Lower leg skin (tissue), 4 donors: ENCODE measurements at regions not wholly inside any gene's neighbourhood (a gene's known extent, or its start where the extent isn't known, plus 50 kb on each side); places are given as distances from the start of the nearest gene placed in this dataset.

Source experiments
- DNase-seq, 2 donors: peaks; one replicate each; pipeline ENCODE4 v3.0.0-alpha.2; 2019; ENCODE audit warnings: low spot score in 2 of 2
- H3K4me3 ChIP-seq: fragments of 200-600 bp; sonication (generic); 2 replicates; pipeline ENCODE4 v1.5.1; 2017; ENCODE audit warnings: mild to moderate bottlenecking, low read depth; ENCODE audit not compliant: poor library complexity, severe bottlenecking
- CTCF ChIP-seq, 3 donors: fragments of 450-650 bp; IDR thresholded peaks; one replicate each; pipeline ENCODE4 v1.5.1; 2016; ENCODE audit warnings: antibody characterized with exemption in 3 of 3, mild to moderate bottlenecking in 3 of 3, moderate library complexity in 2 of 3
- POLR2A ChIP-seq, 2 donors: fragments of 450-650 bp; IDR thresholded peaks; one replicate each; pipeline ENCODE4 v1.6.1; 2016 to 2017; ENCODE audit warnings: antibody characterized with exemption in 2 of 2, mild to moderate bottlenecking in 1 of 2, moderate library complexity in 1 of 2
- WGBS, 2 donors: methylation state at CpG; one replicate each; pipeline ENCODE4 v1.1.5; 2018; 5-methylcytosine and 5-hydroxymethylcytosine counted together
- intact Hi-C: fragments of 100-400 bp; cut with DNase I; formaldehyde crosslinking; loops from one replicate; pipeline ENCODE4 v1.15.0; 2023; ENCODE audit warnings: low total_unique reads

GRCh38 chr13:65917731-65918130 lies 1312.4 kb downstream of the PCDH9 start:
- intact Hi-C loops, result no loop called here
- 34% methylated on average over 3 of the region's 3 CpGs for WGBS, 2 donors
- TF ChIP-seq CTCF (IDR thresholded peaks at IDR 0.05), result no peak
- TF ChIP-seq POLR2A (IDR thresholded peaks at IDR 0.05), result no peak
- H3K4me3 ChIP-seq, result no peak overlapping the region
- no peak for DNase-seq

GRCh38 chr13:65915195-65915594 lies 1314.9 kb downstream of the PCDH9 start:
- H3K4me3 ChIP-seq, result no peak overlapping the region
- TF ChIP-seq POLR2A (IDR thresholded peaks at IDR 0.05) (no peak), CTCF (IDR thresholded peaks at IDR 0.05) (no peak)
- 84 to 89% methylated on average over 1 of the region's 1 CpG for WGBS, 2 donors
- DNase-seq, result no peak
- intact Hi-C loops, result no loop called here

GRCh38 chr13:65914716-65915115 lies 1315.4 kb downstream of the PCDH9 start:
- DNase-seq, result no peak
- H3K4me3 ChIP-seq, result no peak overlapping the region
- TF ChIP-seq CTCF (IDR thresholded peaks at IDR 0.05), result no peak
- TF ChIP-seq POLR2A (IDR thresholded peaks at IDR 0.05), result no peak
- WGBS, 2 donors, result 76% methylated on average over 1 of the region's 1 CpG
- intact Hi-C loops, result no loop called here

- intact Hi-C loops, result no loop called here
- DNase-seq, result no peak
- no peak for TF ChIP-seq POLR2A (IDR thresholded peaks at IDR 0.05)
- no peak for TF ChIP-seq CTCF (IDR thresholded peaks at IDR 0.05)
- H3K4me3 ChIP-seq, result no peak overlapping the region
- WGBS, 2 donors, result 25 to 30% methylated on average over 2 of the region's 2 CpGs
Observed at GRCh38 chr13:65913173-65913572, 1317.0 kb downstream of the PCDH9 start.

- TF ChIP-seq POLR2A (IDR thresholded peaks at IDR 0.05), result no peak
- no peak for TF ChIP-seq CTCF (IDR thresholded peaks at IDR 0.05)
- WGBS, 2 donors, result 56 to 69% methylated on average over 3 of the region's 3 CpGs
- H3K4me3 ChIP-seq, result no peak overlapping the region
- intact Hi-C loops, result no loop called here
- no peak for DNase-seq
Observed at GRCh38 chr13:65912516-65912915, 1317.6 kb downstream of the PCDH9 start.

GRCh38 chr13:65911546-65912193 lies 1318.5 kb downstream of the PCDH9 start:
- no peak for DNase-seq

More at GRCh38 chr13:65911546-65912193, 1318.5 kb downstream of the PCDH9 start:
- intact Hi-C loops, result no loop called here
- no peak overlapping the region for H3K4me3 ChIP-seq
- 51 to 65% methylated on average over 3 of the region's 3 CpGs for WGBS, 2 donors
- TF ChIP-seq POLR2A (IDR thresholded peaks at IDR 0.05), result no peak
- no peak for TF ChIP-seq CTCF (IDR thresholded peaks at IDR 0.05)
